ENCODE measurements at regions not wholly inside any gene's neighbourhood (a gene's known extent, or its start where the extent isn't known, plus 50 kb on each side); places are given as distances from the start of the nearest gene placed in this dataset.

- Histone ChIP-seq H3K79me2 (no peaks in the 10 kb centered on the region), H2AFZ (no peak overlapping the region), H3K4me2 (ENCODE audit: low read length) (no peak overlapping the region), H3K9me3 (ENCODE audit: control insufficient read depth, low read length) (no peaks in the 10 kb centered on the region), H3K4me1 (no peaks in the 10 kb centered on the region), H3K36me3 (ENCODE audit: control insufficient read depth, insufficient read depth, low read length) (no peaks in the 10 kb centered on the region), H3K27me3 (ENCODE audit: control insufficient read depth, insufficient read depth, low read length) (no peaks in the 10 kb centered on the region), H3K4me3 (ENCODE audit: low read depth, low read length) (no peak overlapping the region), H3K9ac (no peak overlapping the region), H3K27ac (no peak overlapping the region)
- no peak for TF ChIP-seq CTCF (IDR thresholded peaks at IDR 0.05)
These were observed 473.6 kb upstream of the CBLB start for GRCh38 chr3:106342386-106342785.

DNA sequence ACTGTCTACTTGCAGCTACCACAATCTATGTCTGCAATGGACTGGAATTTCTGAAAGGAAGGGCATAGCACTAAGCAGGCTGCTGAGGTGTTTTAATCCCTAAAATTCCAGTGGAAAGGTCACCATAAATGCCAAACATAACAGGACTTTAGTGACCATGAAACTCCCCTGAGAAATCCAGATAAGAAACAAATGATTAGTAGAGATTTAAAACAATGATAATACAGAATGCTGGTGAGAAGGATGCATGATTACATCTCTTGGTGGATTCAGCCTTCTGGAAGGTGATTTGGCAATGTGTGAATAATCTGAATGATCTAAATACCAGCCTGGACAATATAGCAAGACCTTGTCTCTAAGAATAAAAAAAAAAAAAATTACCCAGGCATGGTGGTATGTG, 475.0 kb upstream of the CBLB start:
- H3K4me2 ChIP-seq (ENCODE audit: low read length): no peak overlapping the region
- no peaks in the 10 kb centered on the region for H3K9me3 ChIP-seq (ENCODE audit: control insufficient read depth, low read length)
- no peak overlapping the region for H2AFZ ChIP-seq
- no peak overlapping the region for H3K4me3 ChIP-seq (ENCODE audit: low read depth, low read length)
- no peak overlapping the region for H3K9ac ChIP-seq
- no peaks in the 10 kb centered on the region for H3K36me3 ChIP-seq (ENCODE audit: control insufficient read depth, insufficient read depth, low read length)
- H3K27ac ChIP-seq: no peak overlapping the region
- no peaks in the 10 kb centered on the region for H3K79me2 ChIP-seq
- no peaks in the 10 kb centered on the region for H3K27me3 ChIP-seq (ENCODE audit: control insufficient read depth, insufficient read depth, low read length)
- TF ChIP-seq CTCF (IDR thresholded peaks at IDR 0.05): no peak
- no peaks in the 10 kb centered on the region for H3K4me1 ChIP-seq

- no peak overlapping the region for H3K27ac ChIP-seq
These were observed 476.7 kb upstream of the CBLB start for GRCh38 chr3:106345353-106346027.

GRCh38 chr3:106347350-106347749, 478.5 kb upstream of the CBLB start:
- Histone ChIP-seq H3K79me2 (no peaks in the 10 kb centered on the region), H3K4me2 (ENCODE audit: low read length) (no peak overlapping the region), H3K27me3 (ENCODE audit: control insufficient read depth, insufficient read depth, low read length) (no peaks in the 10 kb centered on the region), H3K9me3 (ENCODE audit: control insufficient read depth, low read length) (no peaks in the 10 kb centered on the region), H3K27ac (no peak overlapping the region), H2AFZ (no peak overlapping the region), H3K4me1 (peaks cover 6% of the 10 kb centered on the region), H3K4me3 (ENCODE audit: low read depth, low read length) (no peak overlapping the region), H3K36me3 (ENCODE audit: control insufficient read depth, insufficient read depth, low read length) (no peaks in the 10 kb centered on the region), H3K9ac (no peak overlapping the region)
- TF ChIP-seq CTCF (IDR thresholded peaks at IDR 0.05): no peak

More at GRCh38 chr3:106345353-106346027, 476.7 kb upstream of the CBLB start:
- Histone ChIP-seq H3K4me1 (peaks cover 6% of the 10 kb centered on the region), H3K79me2 (no peaks in the 10 kb centered on the region), H3K9ac (no peak overlapping the region), H3K4me3 (ENCODE audit: low read depth, low read length) (no peak overlapping the region), H3K36me3 (ENCODE audit: control insufficient read depth, insufficient read depth, low read length) (no peaks in the 10 kb centered on the region), H2AFZ (no peak overlapping the region), H3K9me3 (ENCODE audit: control insufficient read depth, low read length) (no peaks in the 10 kb centered on the region), H3K4me2 (ENCODE audit: low read length) (no peak overlapping the region), H3K27me3 (ENCODE audit: control insufficient read depth, insufficient read depth, low read length) (no peaks in the 10 kb centered on the region)
- no peak for TF ChIP-seq CTCF (IDR thresholded peaks at IDR 0.05)

DNA sequence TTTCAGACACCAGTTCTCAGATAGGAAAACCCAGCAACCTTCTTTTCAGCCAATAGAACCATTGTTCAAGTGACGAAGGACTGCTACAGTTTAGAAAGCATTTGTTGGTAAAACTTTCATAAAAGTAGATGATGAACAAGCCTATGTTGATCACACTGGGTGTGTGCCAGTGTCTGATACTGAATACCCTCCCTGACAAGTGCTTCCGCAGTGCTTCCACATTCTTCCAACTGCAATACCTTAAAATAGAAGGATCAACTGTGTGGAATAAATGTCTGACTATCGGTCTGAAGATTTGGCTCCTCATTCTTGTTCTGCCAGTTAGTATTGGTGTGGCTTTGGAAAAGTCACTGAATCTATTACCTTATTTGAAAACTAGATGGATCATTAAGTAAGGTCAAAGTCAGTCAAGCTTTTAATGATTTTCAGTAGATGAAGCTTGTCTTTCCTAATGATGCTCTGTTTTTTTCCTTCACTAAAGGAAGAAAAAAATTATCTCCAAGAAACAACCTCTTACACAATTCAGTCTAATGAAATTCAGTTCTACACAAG, 479.4 kb upstream of the CBLB start:
- Histone ChIP-seq H3K36me3 (ENCODE audit: control insufficient read depth, insufficient read depth, low read length) (no peaks in the 10 kb centered on the region), H3K27me3 (ENCODE audit: control insufficient read depth, insufficient read depth, low read length) (no peaks in the 10 kb centered on the region), H3K27ac (no peak overlapping the region), H3K4me2 (ENCODE audit: low read length) (no peak overlapping the region), H2AFZ (no peak overlapping the region), H3K79me2 (no peaks in the 10 kb centered on the region), H3K9ac (no peak overlapping the region), H3K4me3 (ENCODE audit: low read depth, low read length) (no peak overlapping the region), H3K4me1 (peaks cover 6% of the 10 kb centered on the region), H3K9me3 (ENCODE audit: control insufficient read depth, low read length) (no peaks in the 10 kb centered on the region)
- no peak for TF ChIP-seq CTCF (IDR thresholded peaks at IDR 0.05)

Measured in parathyroid adenoma (tissue), 2 donors.